CD1c-positive myeloid dendritic cell (primary cell): ENCODE measurements at regions not wholly inside any gene's neighbourhood (a gene's known extent, or its start where the extent isn't known, plus 50 kb on each side); places are given as distances from the start of the nearest gene placed in this dataset.
"Not testable (repeated sequence)": the region's sequence is repeated elsewhere in the genome, so short reads cannot be mapped to it uniquely, and the experiment has no call there.

ENCODE experiments used
- DNase-seq: peaks from one replicate; pipeline ENCODE4 v3.0.0-alpha.2; 2016; ENCODE audit errors: extremely low spot score

GRCh38 chr11:12585861-12586260, 88.4 kb upstream of the TEAD1 start:
- no peak for DNase-seq

GRCh38 chr11:12587333-12587991, 86.8 kb upstream of the TEAD1 start:
- DNase-seq = no peak

- no peak for DNase-seq
Observed at GRCh38 chr11:12591706-12592105, 82.5 kb upstream of the TEAD1 start.

- no peak for DNase-seq
Observed at GRCh38 chr11:12592283-12592682, 81.9 kb upstream of the TEAD1 start.

- DNase-seq = not testable (repeated sequence)
Observed at GRCh38 chr11:12595089-12595847, 79.0 kb upstream of the TEAD1 start.

- no peak for DNase-seq
Observed at GRCh38 chr11:12598330-12599256, 75.6 kb upstream of the TEAD1 start.

GRCh38 chr11:12599408-12600143, 74.6 kb upstream of the TEAD1 start:
- DNase-seq = peak; percentile 50

GRCh38 chr11:12600829-12601228, 73.4 kb upstream of the TEAD1 start:
- no peak for DNase-seq

GRCh38 chr11:12602421-12602820, 71.8 kb upstream of the TEAD1 start:
- DNase-seq = no peak

- no peak for DNase-seq
Observed at GRCh38 chr11:12603143-12604088, 70.8 kb upstream of the TEAD1 start.

GRCh38 chr11:12604557-12605153, 69.6 kb upstream of the TEAD1 start:
- no peak for DNase-seq

GRCh38 chr11:12606597-12606996, 67.6 kb upstream of the TEAD1 start:
- DNase-seq = no peak

- not testable (repeated sequence) for DNase-seq
Observed at GRCh38 chr11:12608678-12609077, 65.5 kb upstream of the TEAD1 start.

- DNase-seq = no peak
Observed at GRCh38 chr11:12611352-12611751, 62.9 kb upstream of the TEAD1 start.

GRCh38 chr11:12617632-12618031, 56.6 kb upstream of the TEAD1 start:
- no peak for DNase-seq

GRCh38 chr11:12618743-12619540, 55.3 kb upstream of the TEAD1 start:
- DNase-seq = no peak

- no peak for DNase-seq
Observed at GRCh38 chr11:12623869-12624268, 50.4 kb upstream of the TEAD1 start.
